AG04449 (cell line): ENCODE measurements at regions not wholly inside any gene's neighbourhood (a gene's known extent, or its start where the extent isn't known, plus 50 kb on each side); places are given as distances from the start of the nearest gene placed in this dataset.
"Not testable (repeated sequence)": the region's sequence is repeated elsewhere in the genome, so short reads cannot be mapped to it uniquely, and the experiment has no call there.

ENCODE experiments used
- CTCF ChIA-PET: fragments of 350-600 bp; formaldehyde crosslinking; extraction: SDS; loops from one replicate; lab custom pipeline; 2021; ENCODE audit warnings: antibody characterized with exemption; lab: Yijun Ruan, JAX
- POLR2A ChIA-PET: fragments of 400-600, 350-600 bp; formaldehyde crosslinking; extraction: SDS; loops from one replicate; lab custom pipeline; 2020; ENCODE audit warnings: antibody characterized with exemption, inconsistent platforms; lab: Yijun Ruan, JAX
- DNase-seq: peaks from one replicate; pipeline ENCODE4 v3.0.0-alpha.2; 2010; ENCODE audit warnings: low read depth, low spot score
- H3K4me3 ChIP-seq: 2 replicates; pipeline ENCODE4 v1.5.1; 2011; ENCODE audit warnings: low read depth, mild to moderate bottlenecking, control low read depth, low read length
- TF ChIP-seq, protein P1 (sequence below): IDR thresholded peaks from one replicate; pipeline ENCODE4 v1.5.1; 2011; ENCODE audit warnings: mild to moderate bottlenecking, moderate library complexity, low read length, control low read depth, inconsistent platforms; ENCODE audit not compliant: insufficient read depth; ENCODE audit errors: missing control alignments

DNA sequence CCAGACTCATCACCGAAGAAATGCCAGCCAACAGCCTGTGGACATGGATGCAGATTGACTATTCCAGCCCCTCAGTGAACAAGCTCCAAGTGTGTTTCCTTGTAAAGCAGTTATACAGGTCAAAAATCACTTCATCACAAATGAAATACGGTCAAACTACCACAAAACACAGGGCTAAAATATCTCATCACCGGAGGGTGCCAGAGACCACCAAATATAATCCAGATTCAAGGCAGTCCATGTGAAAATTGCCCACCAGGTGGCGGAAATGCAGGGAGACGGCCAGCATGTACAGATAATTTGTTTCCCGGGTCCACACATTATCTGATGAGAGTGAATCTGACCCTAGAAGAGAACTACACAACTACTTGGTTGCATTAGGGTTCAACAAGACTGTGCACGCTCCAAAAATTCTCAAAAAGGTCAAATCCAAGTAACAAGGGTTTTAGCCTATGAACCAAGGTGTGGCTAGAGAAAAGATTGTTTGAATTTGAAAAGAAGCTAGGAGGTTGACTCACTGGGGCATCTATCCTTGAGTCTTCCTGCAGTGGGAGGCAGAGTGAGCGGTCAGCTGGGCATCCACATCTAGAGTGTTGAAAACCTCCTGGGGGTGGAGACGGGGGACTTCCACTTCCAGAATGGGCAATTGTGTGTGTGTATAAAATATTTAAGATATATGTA lies 71.7 kb downstream of the IGLL5 start:
- ChIA-PET CTCF (interaction anchor here (0.5 to 10.1 kb wide), 52 partner anchors 10 to 496 kb away, joined by 3 to 800 read pairs (median 5); partner anchors contain the start of genes GNAZ, RAB36 and RSPH14), POLR2A (no interaction called here)
- TF ChIP-seq, protein P1, sequence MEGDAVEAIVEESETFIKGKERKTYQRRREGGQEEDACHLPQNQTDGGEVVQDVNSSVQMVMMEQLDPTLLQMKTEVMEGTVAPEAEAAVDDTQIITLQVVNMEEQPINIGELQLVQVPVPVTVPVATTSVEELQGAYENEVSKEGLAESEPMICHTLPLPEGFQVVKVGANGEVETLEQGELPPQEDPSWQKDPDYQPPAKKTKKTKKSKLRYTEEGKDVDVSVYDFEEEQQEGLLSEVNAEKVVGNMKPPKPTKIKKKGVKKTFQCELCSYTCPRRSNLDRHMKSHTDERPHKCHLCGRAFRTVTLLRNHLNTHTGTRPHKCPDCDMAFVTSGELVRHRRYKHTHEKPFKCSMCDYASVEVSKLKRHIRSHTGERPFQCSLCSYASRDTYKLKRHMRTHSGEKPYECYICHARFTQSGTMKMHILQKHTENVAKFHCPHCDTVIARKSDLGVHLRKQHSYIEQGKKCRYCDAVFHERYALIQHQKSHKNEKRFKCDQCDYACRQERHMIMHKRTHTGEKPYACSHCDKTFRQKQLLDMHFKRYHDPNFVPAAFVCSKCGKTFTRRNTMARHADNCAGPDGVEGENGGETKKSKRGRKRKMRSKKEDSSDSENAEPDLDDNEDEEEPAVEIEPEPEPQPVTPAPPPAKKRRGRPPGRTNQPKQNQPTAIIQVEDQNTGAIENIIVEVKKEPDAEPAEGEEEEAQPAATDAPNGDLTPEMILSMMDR: peak; percentile 73
- DNase-seq: peak; percentile 31
- H3K4me3 ChIP-seq: no peak overlapping the region

DNA sequence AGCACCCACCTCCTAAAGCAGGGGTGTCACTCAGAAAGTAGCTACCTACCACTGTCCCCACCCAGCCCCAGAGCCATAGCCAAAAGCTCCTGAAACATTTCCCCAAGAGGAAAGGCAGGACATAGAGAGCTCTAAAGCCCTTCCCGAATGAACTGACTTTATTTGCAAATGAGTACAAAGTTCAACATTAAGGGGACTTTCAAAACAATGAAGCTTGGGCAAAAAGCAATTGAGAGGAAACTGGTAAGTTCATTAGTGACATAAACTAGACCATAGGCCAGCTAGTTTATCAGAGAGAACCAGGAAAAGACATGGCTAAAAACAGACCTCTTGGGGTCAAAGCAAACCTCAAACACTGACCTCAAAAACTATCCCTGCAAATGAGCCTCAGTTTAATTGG lies 72.7 kb downstream of the IGLL5 start:
- no peak overlapping the region for H3K4me3 ChIP-seq
- ChIA-PET CTCF (interaction anchor here (0.6 to 10.1 kb wide), 23 partner anchors 10 to 1308 kb away, joined by 3 to 800 read pairs (median 6); partner anchors contain the start of gene RSPH14), POLR2A (no interaction called here)
- no peak for DNase-seq
- TF ChIP-seq, protein P1: no peak

GRCh38 chr22:22961574-22961973 lies 74.0 kb downstream of the IGLL5 start:
- TF ChIP-seq, protein P1: no peak
- CTCF ChIA-PET: interaction anchor here (1.7 to 10.1 kb wide), 4 partner anchors 102 to 329 kb away, joined by 4 to 800 read pairs (median 8); partner anchors contain the start of gene RSPH14
- POLR2A ChIA-PET: no interaction called here
- H3K4me3 ChIP-seq: no peak overlapping the region
- no peak for DNase-seq

- ChIA-PET CTCF (interaction anchor here (0.7 to 2.0 kb wide), 4 partner anchors 9 to 160 kb away, joined by 3 to 8 read pairs (median 6); no protein-coding TSS in a partner anchor), POLR2A (no interaction called here)
- H3K4me3 ChIP-seq: no peak overlapping the region
- TF ChIP-seq, protein P1: no peak
- no peak for DNase-seq
Observed at GRCh38 chr22:22968366-22968765, 80.8 kb downstream of the IGLL5 start.

GRCh38 chr22:22972605-22973004 lies 85.0 kb downstream of the IGLL5 start:
- CTCF ChIA-PET: interaction anchor here (5.5 kb wide), 1 partner anchor 15 kb away, joined by 55 read pairs; no protein-coding TSS in a partner anchor
- H3K4me3 ChIP-seq, POLR2A ChIA-PET, DNase-seq: not testable (repeated sequence)

GRCh38 chr22:22973336-22973735 lies 85.7 kb downstream of the IGLL5 start:
- CTCF ChIA-PET: interaction anchor here (5.5 kb wide), 1 partner anchor 16 kb away, joined by 55 read pairs; no protein-coding TSS in a partner anchor
- TF ChIP-seq, protein P1: no peak
- no peak overlapping the region for H3K4me3 ChIP-seq
- DNase-seq: no peak
- POLR2A ChIA-PET: no interaction called here
